ENCODE measurements at regions not wholly inside any gene's neighbourhood (a gene's known extent, or its start where the extent isn't known, plus 50 kb on each side); places are given as distances from the start of the nearest gene placed in this dataset.

DNA sequence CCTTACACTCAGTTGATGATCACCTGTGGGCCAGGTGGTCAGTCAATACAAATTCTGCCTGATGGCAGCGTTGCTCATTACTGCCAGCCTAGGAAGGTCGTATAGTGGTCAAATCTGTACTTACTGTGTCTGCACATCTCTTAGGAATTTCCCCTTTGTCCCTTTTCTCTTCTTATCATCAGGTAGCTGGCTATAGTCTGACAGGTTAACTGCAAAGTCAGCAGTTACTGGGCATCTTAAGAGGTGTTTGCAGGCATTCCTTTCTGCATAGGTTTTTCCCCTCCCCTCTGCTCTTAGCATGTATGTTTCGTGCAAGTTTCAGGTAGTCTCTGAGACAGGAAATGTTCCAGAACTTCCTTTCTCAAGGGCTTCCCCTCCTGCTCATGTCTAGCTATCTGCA, 298.7 kb downstream of the LRRIQ3 start:
- H3K9me3 ChIP-seq (ENCODE audit: control extremely low read depth in 1 of 5, control insufficient read depth in 4 of 5, insufficient read depth in 2 of 5, low read depth in 1 of 5, low read length in 4 of 5) = no peaks in the 10 kb centered on the region
- H3K27ac ChIP-seq (ENCODE audit: insufficient read depth in 1 of 2, low read depth in 1 of 2, low read length in 2 of 2, poor library complexity in 1 of 2, severe bottlenecking in 2 of 2) = no peak overlapping the region
- no peaks in the 10 kb centered on the region for H3K4me1 ChIP-seq (ENCODE audit: control extremely low read depth in 1 of 4, control insufficient read depth in 4 of 4, insufficient read depth in 4 of 4, low read length in 3 of 4)
- H3K36me3 ChIP-seq (ENCODE audit: control insufficient read depth in 4 of 4, insufficient read depth in 4 of 4, low read length in 3 of 4) = no peaks in the 10 kb centered on the region
- H3K27me3 ChIP-seq (replicated peaks in 2 of 5; ENCODE audit: control insufficient read depth in 4 of 5, insufficient read depth in 5 of 5, low read length in 4 of 5) = no peaks in the 10 kb centered on the region
- 53% methylated on average over 2 of the region's 3 CpGs for WGBS (ENCODE audit: insufficient coverage)
- POLR2A ChIA-PET = no interaction called here
- H3K4me3 ChIP-seq (ENCODE audit: control insufficient read depth in 1 of 7, extremely low read depth in 1 of 7, insufficient read depth in 4 of 7, low read depth in 2 of 7, low read length in 6 of 7) = no peak overlapping the region
- DNase-seq = no peak
- CTCF ChIA-PET = no interaction called here

- DNase-seq = no peak
- Histone ChIP-seq H3K36me3 (ENCODE audit: control insufficient read depth in 4 of 4, insufficient read depth in 4 of 4, low read length in 3 of 4) (no peaks in the 10 kb centered on the region), H3K4me1 (ENCODE audit: control extremely low read depth in 1 of 4, control insufficient read depth in 4 of 4, insufficient read depth in 4 of 4, low read length in 3 of 4) (no peaks in the 10 kb centered on the region), H3K4me3 (ENCODE audit: control insufficient read depth in 1 of 7, extremely low read depth in 1 of 7, insufficient read depth in 4 of 7, low read depth in 2 of 7, low read length in 6 of 7) (no peak overlapping the region), H3K9me3 (ENCODE audit: control extremely low read depth in 1 of 5, control insufficient read depth in 4 of 5, insufficient read depth in 2 of 5, low read depth in 1 of 5, low read length in 4 of 5) (no peaks in the 10 kb centered on the region), H3K27ac (ENCODE audit: insufficient read depth in 1 of 2, low read depth in 1 of 2, low read length in 2 of 2, poor library complexity in 1 of 2, severe bottlenecking in 2 of 2) (no peak overlapping the region), H3K27me3 (replicated peaks in 2 of 5; ENCODE audit: control insufficient read depth in 4 of 5, insufficient read depth in 5 of 5, low read length in 4 of 5) (no peaks in the 10 kb centered on the region)
- CTCF ChIA-PET = no interaction called here
- 96% methylated on average over 3 of the region's 3 CpGs for WGBS (ENCODE audit: insufficient coverage)
- POLR2A ChIA-PET = no interaction called here
Observed at GRCh38 chr1:73898540-73898939, 299.4 kb downstream of the LRRIQ3 start.

DNA sequence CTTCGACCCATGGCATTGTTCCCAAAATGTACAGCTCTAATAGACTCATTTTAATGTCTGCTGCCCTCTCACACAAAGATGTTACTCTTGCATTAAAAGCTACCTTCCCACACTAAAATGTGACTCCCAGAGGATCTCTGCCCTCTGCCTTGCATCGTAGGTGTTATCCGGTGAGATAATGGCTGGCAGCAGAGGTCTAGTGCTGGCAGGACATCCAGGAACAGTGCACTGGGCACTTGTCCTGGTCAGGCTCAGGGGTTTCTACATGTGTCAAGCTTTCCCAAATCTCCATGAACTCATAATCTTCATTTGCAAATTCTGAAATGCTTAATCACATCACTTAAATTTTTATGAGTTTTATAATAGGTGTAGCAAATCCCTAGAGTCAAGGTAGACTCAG, 310.6 kb downstream of the LRRIQ3 start:
- H3K9me3 ChIP-seq (ENCODE audit: control extremely low read depth in 1 of 5, control insufficient read depth in 4 of 5, insufficient read depth in 2 of 5, low read depth in 1 of 5, low read length in 4 of 5) = no peaks in the 10 kb centered on the region
- no peak overlapping the region for H3K27ac ChIP-seq (ENCODE audit: insufficient read depth in 1 of 2, low read depth in 1 of 2, low read length in 2 of 2, poor library complexity in 1 of 2, severe bottlenecking in 2 of 2)
- WGBS (ENCODE audit: insufficient coverage) = 96% methylated on average over 3 of the region's 3 CpGs
- DNase-seq = no peak
- ChIA-PET CTCF (no interaction called here), POLR2A (no interaction called here)
- no peaks in the 10 kb centered on the region for H3K4me1 ChIP-seq (ENCODE audit: control extremely low read depth in 1 of 4, control insufficient read depth in 4 of 4, insufficient read depth in 4 of 4, low read length in 3 of 4)
- H3K27me3 ChIP-seq (replicated peaks in 2 of 5; ENCODE audit: control insufficient read depth in 4 of 5, insufficient read depth in 5 of 5, low read length in 4 of 5) = no peaks in the 10 kb centered on the region
- H3K36me3 ChIP-seq (ENCODE audit: control insufficient read depth in 4 of 4, insufficient read depth in 4 of 4, low read length in 3 of 4) = no peaks in the 10 kb centered on the region
- no peak overlapping the region for H3K4me3 ChIP-seq (ENCODE audit: control insufficient read depth in 1 of 7, extremely low read depth in 1 of 7, insufficient read depth in 4 of 7, low read depth in 2 of 7, low read length in 6 of 7)

GRCh38 chr1:73886716-73887115, 311.3 kb downstream of the LRRIQ3 start:
- Histone ChIP-seq H3K27me3 (replicated peaks in 2 of 5; ENCODE audit: control insufficient read depth in 4 of 5, insufficient read depth in 5 of 5, low read length in 4 of 5) (no peaks in the 10 kb centered on the region), H3K4me3 (ENCODE audit: control insufficient read depth in 1 of 7, extremely low read depth in 1 of 7, insufficient read depth in 4 of 7, low read depth in 2 of 7, low read length in 6 of 7) (no peak overlapping the region), H3K4me1 (ENCODE audit: control extremely low read depth in 1 of 4, control insufficient read depth in 4 of 4, insufficient read depth in 4 of 4, low read length in 3 of 4) (no peaks in the 10 kb centered on the region), H3K27ac (ENCODE audit: insufficient read depth in 1 of 2, low read depth in 1 of 2, low read length in 2 of 2, poor library complexity in 1 of 2, severe bottlenecking in 2 of 2) (no peak overlapping the region), H3K36me3 (ENCODE audit: control insufficient read depth in 4 of 4, insufficient read depth in 4 of 4, low read length in 3 of 4) (no peaks in the 10 kb centered on the region), H3K9me3 (ENCODE audit: control extremely low read depth in 1 of 5, control insufficient read depth in 4 of 5, insufficient read depth in 2 of 5, low read depth in 1 of 5, low read length in 4 of 5) (peaks cover 0 to under 1% (median 0%) of the 10 kb centered on the region in 5 experiments)
- CTCF ChIA-PET = no interaction called here
- 93% methylated on average over 2 of the region's 2 CpGs for WGBS (ENCODE audit: insufficient coverage)
- DNase-seq = no peak
- POLR2A ChIA-PET = no interaction called here

DNA sequence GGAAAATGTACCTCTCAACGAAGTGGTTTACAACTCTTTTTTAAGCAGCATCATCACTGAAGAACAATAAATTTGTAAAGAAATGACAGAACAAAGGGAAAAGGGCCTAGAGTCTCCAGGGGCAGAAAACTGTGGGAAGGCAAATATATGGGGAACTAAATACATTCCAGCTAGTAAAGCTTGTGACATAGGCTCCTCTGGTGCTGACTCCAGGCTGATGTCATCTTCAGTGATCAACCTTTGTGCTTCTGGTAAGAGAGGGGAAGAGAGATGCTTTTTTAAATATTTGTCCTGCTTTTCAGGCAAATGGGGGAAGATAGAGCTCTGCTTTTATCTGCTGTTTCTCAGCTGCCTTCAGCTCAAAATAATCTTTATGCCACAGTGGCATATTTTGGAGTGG, 323.2 kb downstream of the LRRIQ3 start:
- H3K9me3 ChIP-seq (ENCODE audit: control extremely low read depth in 1 of 5, control insufficient read depth in 4 of 5, insufficient read depth in 2 of 5, low read depth in 1 of 5, low read length in 4 of 5) = peaks cover 0 to 2% (median 0%) of the 10 kb centered on the region in 5 experiments
- no peak overlapping the region for H3K27ac ChIP-seq (ENCODE audit: insufficient read depth in 1 of 2, low read depth in 1 of 2, low read length in 2 of 2, poor library complexity in 1 of 2, severe bottlenecking in 2 of 2)
- DNase-seq = no peak
- no peak overlapping the region for H3K4me3 ChIP-seq (ENCODE audit: control insufficient read depth in 1 of 7, extremely low read depth in 1 of 7, insufficient read depth in 4 of 7, low read depth in 2 of 7, low read length in 6 of 7)
- no peaks in the 10 kb centered on the region for H3K4me1 ChIP-seq (ENCODE audit: control extremely low read depth in 1 of 4, control insufficient read depth in 4 of 4, insufficient read depth in 4 of 4, low read length in 3 of 4)
- no peaks in the 10 kb centered on the region for H3K36me3 ChIP-seq (ENCODE audit: control insufficient read depth in 4 of 4, insufficient read depth in 4 of 4, low read length in 3 of 4)
- ChIA-PET CTCF (no interaction called here), POLR2A (no interaction called here)
- no CpG with 5 or more reads among the region's 1 CpG for WGBS (ENCODE audit: insufficient coverage)
- H3K27me3 ChIP-seq (replicated peaks in 2 of 5; ENCODE audit: control insufficient read depth in 4 of 5, insufficient read depth in 5 of 5, low read length in 4 of 5) = no peaks in the 10 kb centered on the region

DNA sequence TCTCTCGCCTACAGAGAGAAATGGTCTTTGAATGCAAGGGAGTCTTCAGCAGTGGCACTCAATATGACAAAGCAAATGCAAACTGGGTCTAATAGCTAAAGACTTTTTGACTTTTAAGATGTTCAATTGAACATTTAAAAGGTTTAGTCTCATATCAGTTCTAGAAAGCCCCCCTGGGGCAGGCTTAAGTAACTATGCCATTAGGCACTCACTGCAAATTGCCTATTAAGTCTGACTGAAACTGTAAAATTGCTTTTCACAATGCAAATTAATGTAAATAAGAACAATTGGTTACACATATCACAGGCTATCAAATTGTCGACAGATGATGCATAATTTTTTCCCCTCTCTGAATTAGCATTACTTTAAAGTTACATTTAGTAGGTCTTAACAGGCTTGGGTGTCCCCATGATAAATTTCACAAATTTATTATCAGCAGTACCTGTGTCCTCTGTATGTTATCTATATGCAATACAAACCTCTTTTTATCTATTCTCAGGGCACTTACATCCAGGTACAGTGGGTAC, 329.1 kb downstream of the LRRIQ3 start:
- no peaks in the 10 kb centered on the region for H3K36me3 ChIP-seq (ENCODE audit: control insufficient read depth in 4 of 4, insufficient read depth in 4 of 4, low read length in 3 of 4)
- ChIA-PET POLR2A (no interaction called here), CTCF (no interaction called here)
- H3K9me3 ChIP-seq (ENCODE audit: control extremely low read depth in 1 of 5, control insufficient read depth in 4 of 5, insufficient read depth in 2 of 5, low read depth in 1 of 5, low read length in 4 of 5) = no peaks in the 10 kb centered on the region
- 100% methylated on average over 1 of the region's 2 CpGs for WGBS (ENCODE audit: insufficient coverage)
- no peak for DNase-seq
- H3K4me3 ChIP-seq (ENCODE audit: control insufficient read depth in 1 of 7, extremely low read depth in 1 of 7, insufficient read depth in 4 of 7, low read depth in 2 of 7, low read length in 6 of 7) = no peak overlapping the region
- H3K27ac ChIP-seq (ENCODE audit: insufficient read depth in 1 of 2, low read depth in 1 of 2, low read length in 2 of 2, poor library complexity in 1 of 2, severe bottlenecking in 2 of 2) = no peak overlapping the region
- H3K4me1 ChIP-seq (ENCODE audit: control extremely low read depth in 1 of 4, control insufficient read depth in 4 of 4, insufficient read depth in 4 of 4, low read length in 3 of 4) = no peaks in the 10 kb centered on the region
- no peaks in the 10 kb centered on the region for H3K27me3 ChIP-seq (replicated peaks in 2 of 5; ENCODE audit: control insufficient read depth in 4 of 5, insufficient read depth in 5 of 5, low read length in 4 of 5)

- Histone ChIP-seq H3K36me3 (ENCODE audit: control insufficient read depth in 4 of 4, insufficient read depth in 4 of 4, low read length in 3 of 4) (no peaks in the 10 kb centered on the region), H3K4me3 (ENCODE audit: control insufficient read depth in 1 of 7, extremely low read depth in 1 of 7, insufficient read depth in 4 of 7, low read depth in 2 of 7, low read length in 6 of 7) (no peak overlapping the region), H3K27me3 (replicated peaks in 2 of 5; ENCODE audit: control insufficient read depth in 4 of 5, insufficient read depth in 5 of 5, low read length in 4 of 5) (no peaks in the 10 kb centered on the region), H3K27ac (ENCODE audit: insufficient read depth in 1 of 2, low read depth in 1 of 2, low read length in 2 of 2, poor library complexity in 1 of 2, severe bottlenecking in 2 of 2) (no peak overlapping the region), H3K4me1 (ENCODE audit: control extremely low read depth in 1 of 4, control insufficient read depth in 4 of 4, insufficient read depth in 4 of 4, low read length in 3 of 4) (no peaks in the 10 kb centered on the region), H3K9me3 (ENCODE audit: control extremely low read depth in 1 of 5, control insufficient read depth in 4 of 5, insufficient read depth in 2 of 5, low read depth in 1 of 5, low read length in 4 of 5) (no peaks in the 10 kb centered on the region)
- ChIA-PET POLR2A (no interaction called here), CTCF (no interaction called here)
- no CpG with 5 or more reads among the region's 1 CpG for WGBS (ENCODE audit: insufficient coverage)
- DNase-seq = no peak
Observed at GRCh38 chr1:73862355-73862754, 335.6 kb downstream of the LRRIQ3 start.
